MV-4-11 (cell line): ENCODE measurements at regions not wholly inside any gene's neighbourhood (a gene's known extent, or its start where the extent isn't known, plus 50 kb on each side); places are given as distances from the start of the nearest gene placed in this dataset.

Experiments
- DNase-seq: peaks from one replicate; lab custom pipeline; 2025; lab: John Stamatoyannopoulos, UW

DNA sequence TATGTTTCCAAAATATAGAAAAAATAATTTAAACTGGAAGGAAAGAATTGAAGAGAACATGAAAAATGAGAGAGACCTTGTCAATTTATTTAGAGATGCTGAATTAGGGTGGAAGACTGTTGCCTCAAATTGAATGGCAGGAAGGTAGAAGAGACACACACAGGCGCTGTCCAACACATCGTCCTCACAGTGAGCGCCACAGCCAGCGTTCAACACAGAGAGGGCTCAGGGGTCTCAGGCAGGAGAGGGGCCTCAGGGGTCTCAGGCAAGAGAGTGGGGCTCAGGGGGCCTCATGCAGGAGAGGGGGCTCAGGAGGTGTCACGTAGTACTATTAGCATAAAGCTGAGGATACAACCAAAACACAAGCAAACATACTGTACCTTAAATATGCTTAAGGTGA, 65.7 kb downstream of the TMEM18 start:
- no peak for DNase-seq

DNA sequence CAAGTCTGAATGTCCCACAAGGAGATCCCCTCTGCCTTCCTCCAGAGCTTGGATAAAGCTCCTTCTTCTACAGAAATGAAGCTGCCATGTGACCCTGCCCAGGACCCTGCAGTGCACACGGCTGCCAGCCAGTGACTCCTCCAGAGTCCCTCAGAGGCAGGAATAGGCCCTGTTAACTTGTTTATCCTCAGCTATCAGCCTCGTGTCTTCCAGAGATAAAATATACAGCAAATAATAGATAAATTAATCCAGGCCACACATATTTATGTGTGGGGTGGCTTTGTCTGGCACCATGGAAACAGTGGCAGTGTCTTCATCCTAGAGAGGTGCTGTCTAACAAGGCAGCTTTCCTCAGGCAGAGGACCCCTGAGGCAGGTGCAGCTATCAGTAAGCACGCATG, 66.7 kb downstream of the TMEM18 start:
- DNase-seq: no peak

DNA sequence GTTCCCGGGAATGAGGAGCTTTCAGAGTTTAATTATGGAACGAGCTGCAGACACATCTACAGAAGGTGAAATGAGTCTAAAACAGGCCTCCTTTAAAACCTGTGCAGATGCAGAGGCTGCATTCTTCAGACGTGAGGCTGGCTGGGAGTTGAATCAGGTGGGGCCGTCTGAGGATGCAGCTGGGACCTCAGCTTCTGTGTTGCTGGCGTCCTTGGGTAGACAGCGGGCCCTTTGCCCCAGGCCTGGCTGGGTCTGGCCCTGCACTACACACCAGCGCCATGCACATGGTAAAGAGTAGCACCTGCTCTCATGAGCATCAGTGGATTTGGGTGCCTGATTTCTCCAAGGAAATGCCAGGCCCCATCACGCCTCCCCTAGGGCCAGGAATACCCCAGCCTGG, 67.3 kb downstream of the TMEM18 start:
- DNase-seq: no peak

DNA sequence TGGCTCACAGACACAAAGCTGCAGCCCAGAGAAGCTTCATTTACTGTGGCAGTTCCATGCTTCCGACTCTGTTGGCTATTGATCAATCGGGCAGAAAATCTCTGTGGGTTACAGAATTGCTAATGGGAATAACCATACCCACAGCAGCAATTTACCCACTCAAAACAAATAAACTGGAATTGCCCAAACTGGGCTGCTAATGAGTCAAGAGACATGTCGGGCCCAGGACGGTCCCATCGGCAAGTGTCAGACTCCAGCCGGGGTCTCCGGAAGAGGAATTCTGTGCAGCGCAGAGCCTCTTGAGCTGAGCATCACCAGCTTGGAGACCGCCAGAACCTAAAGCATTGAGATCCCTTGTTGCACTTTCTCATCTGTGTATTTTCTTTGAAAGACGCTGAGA, 67.8 kb downstream of the TMEM18 start:
- no peak for DNase-seq

DNA sequence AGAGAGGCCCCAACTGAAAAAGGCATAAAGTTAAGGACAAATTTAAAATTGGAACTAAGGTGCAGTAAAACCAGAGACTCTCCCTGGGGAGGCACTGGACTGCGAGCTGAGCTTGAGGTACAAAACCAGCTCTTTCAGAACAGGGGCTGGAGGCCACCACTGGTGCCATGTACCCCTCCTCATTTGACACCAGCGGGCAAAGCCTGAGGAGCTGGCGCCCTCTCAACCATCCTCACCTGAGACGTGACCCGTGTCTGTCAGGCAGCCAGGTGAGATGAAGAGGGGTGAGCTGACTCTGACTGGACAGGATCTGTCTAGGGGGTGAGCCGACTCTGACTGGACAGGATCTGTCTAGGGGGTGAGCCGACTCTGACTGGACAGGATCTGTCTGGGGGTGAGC, 68.5 kb downstream of the TMEM18 start:
- no peak for DNase-seq

DNA sequence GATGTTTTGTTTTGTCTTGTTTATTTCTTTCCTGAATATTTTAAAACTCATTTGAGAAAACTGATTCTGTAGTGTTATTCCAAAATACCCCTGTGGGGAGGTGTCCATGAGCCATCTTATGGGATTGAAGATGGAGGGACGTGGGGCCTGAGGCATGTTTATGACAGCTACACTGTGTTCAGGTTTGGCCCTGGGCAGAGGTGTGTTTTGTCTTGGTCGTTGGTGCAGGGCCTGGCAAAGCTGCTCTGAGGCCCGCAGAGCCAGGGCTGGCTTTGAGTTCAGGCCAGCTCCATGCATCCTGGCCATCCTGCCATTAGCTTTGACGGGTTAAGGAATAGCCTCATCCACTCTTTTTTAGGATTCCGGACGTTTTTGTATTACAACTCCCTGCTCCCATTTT, 68.9 kb downstream of the TMEM18 start:
- no peak for DNase-seq

DNA sequence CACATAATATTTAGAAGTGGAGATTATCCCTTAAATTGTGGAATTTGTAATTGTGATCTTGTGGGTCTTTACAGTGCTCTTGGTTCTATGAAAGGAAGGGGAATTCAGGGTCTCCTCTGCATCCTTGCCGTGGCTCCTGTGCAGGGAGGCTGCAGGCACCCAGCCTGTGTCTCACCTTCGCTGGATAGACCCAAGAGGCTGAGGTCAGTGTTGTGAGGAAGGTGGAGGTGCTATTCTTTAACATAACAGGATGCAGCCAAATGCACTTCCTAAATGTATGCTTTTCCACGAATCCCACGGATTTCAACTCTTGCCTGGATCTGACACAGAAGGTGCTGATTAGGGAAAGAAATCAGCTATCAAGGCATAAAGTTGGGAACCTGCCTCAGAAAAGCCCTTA, 69.5 kb downstream of the TMEM18 start:
- no peak for DNase-seq

DNA sequence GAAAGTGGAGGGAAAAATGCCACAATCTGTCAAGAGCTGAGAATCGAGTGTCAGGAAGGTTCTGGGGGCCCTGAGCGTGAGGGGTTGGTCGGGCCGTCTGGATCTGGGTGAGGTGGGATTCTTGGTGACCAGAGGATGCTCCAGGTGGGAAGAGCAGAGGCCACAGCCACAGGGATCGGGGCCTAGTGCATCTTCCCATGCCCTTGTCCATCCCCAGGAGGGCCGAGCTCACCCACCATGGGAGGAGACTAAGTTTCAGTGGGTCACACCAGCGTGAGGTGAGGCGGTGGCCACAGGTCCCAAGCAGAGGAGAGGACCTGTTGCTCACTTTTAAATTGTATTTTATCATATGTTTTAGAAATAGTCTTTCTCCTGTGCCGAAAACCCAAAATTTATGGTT, 70.0 kb downstream of the TMEM18 start:
- no peak for DNase-seq

DNA sequence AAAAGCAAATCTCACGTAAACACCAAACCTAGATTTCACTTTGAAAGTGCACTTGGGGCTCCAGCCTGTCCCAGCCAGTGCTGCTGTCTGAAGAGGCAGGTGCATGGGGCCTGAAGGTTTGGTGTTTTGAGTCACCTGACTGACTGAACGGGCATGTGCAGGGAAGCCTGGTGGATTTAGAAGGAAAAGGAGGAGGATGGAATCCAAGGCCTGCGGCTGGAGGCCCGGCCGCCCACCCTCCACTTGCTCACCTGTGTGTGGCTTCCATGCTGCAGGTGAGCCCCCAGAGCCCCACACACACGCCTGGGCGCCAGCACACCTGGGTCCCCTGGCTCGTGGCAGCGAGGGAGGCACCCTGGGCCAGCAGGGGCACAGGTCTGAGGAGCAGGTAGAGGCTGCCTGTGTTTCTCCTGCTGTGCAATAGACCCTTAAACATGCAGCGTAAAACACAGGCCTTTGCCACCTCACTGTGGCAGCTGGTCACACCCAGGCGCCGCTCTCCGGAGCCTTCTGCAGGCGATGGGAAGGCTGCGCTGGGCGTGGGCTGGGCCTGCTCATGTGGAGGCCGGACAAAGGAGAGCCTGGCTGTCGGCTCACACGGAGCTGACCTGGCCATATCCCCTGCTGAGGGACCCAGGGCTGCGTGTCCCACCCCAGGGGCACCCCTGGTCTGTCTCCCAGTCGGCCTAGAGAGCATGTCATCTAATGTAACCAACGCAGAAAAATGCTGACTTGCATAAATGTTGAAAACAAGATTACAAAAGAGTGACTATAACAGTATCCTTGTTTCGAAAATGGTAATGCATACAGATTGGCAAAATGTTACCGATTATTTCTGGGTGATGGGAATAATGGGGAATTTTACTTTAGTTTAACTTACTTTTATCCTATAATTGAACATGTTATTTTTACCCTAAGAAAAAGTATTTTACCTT, 71.3 kb downstream of the TMEM18 start:
- DNase-seq: no peak

DNA sequence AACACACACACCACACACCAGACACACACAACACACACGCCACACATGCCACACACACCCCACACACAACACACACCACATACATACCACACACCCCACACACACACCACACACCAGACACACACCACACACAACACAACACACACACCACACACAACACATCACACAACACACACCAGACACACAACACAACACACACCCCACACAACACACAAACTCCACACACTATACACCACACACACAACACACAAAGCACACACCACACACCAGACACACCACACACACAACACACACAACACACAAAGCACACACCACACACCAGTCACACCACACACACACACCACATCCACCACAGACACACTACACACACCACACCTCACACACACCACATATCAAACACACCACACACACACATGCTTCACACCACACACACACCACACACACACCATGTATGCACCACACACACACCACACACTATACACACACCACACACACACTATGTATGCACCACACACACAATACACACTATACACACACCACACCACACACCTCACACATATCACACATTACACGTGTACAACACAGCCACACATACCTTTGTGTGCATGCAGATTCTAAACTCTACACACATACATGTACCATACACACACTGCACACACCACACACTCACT, 72.2 kb downstream of the TMEM18 start:
- no peak for DNase-seq

DNA sequence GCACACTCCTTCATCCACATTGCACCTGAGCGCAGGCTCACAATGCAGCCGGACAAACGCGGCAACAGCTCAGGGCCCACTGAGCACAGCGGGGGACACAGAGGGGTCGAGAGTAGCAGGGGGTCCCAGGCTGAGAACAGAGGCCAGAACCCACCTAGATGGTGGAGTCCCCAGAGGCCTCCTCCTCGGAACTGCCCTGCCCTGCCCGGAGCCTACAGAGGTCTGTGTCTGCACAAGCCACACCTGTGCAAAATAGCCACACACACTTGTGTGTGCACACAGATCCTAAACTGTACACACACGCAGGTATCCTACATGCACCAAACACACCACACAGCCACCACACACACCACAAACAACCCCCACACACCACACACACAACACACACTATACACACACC, 72.8 kb downstream of the TMEM18 start:
- DNase-seq: no peak

DNA sequence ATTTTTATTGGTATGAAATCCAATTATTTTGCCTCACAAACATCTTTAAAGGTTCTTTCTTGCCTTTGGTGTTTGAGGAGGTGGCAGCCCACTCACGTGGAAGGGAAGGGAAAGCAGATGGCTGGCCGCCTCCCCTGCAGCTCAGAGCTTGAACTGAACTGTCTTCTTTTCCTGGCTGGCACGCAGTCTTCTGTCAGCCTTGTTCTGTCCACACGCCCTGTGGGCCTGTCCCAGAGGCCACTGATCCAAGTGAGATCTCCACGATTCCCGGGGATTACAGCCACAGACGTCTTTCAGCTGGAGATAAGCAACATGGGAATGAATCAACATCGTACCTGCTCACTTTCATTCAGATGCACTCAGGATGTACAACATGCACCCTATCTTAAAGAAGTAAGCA, 73.3 kb downstream of the TMEM18 start:
- DNase-seq: no peak

DNA sequence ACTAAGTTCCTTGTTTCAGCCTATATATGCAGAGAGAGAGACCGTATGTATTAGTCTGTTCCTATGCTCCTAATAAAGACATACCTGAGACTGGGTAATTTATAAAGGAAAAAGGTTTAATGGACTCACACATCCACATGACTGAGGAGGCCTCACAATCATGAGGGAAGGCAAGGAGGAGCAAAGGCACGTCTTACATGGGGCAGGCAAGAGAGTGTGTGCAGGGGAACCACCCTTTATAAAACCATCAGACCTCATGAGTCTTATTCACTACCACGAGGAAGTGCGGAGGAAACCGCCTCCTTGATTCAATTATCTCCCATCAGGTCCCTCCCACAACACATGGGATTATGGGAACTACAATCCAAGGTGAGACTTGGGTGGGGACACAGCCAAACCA, 73.8 kb downstream of the TMEM18 start:
- no peak for DNase-seq

DNA sequence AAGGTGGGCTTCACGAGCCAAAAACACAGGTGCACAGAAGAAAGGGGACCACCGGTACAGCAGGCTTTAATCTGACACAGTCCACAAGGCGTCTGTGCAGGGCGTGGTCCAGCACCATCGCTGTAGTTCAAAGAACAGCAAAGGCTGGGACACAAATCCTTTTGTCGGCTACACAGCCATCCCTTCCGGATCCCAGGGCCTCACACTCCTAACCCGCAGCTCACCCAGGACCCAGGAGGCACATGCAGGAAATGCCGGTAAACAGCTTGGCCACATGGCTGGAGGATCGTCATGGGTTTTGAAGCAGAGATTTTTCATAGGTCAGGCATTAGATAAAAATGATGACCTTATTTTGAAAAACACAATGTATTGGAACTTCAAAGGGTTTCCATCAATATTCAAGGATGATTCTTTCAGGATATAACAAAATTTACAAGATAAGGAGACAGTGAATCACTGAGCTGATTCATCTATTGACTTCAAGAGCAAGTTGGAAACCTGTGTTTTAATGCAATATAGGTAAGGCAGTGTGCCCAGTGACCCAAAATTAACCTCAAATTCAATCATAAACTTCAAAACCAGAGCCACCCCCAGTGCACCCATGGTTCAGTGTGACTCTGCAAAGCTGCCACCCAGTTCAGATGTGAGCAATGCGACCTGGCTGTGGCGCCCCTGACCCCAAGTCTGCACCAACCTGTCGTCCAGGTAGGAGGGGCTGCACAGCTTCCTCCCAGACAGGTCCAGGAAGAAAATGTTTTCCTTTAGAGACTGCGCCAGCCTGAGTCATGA, 74.4 kb downstream of the TMEM18 start:
- no peak for DNase-seq

DNA sequence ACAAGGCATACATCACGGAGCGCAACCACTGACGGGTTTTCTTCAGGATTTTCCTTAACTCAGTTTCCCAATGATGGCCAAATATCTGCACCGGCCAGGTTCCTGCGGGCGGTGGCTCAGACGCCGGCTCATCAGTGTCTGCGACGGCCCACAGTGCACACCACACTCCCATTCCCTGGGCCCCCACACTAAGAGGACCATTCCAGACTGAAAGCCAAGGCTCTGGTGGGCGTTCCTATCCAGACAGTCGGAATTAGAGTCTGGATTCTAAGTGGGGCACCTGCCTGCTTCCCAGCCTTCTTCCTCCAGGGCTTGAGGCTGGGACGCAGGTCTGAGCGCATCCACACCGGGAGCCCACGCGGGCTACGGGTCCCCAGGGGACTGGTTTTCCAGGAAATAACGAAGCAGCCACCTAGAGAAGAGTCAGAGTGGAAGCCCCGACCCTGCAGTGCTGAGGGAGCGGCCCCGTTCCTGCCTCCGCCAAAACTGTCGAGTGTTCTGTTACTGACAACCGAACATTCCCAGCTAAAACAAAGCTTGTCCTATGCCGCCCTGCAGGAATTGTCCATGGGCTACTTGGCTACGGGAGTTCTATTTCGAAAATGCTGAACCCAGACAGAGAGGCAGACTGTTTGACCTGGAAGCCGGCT, 75.3 kb downstream of the TMEM18 start:
- DNase-seq: no peak

DNA sequence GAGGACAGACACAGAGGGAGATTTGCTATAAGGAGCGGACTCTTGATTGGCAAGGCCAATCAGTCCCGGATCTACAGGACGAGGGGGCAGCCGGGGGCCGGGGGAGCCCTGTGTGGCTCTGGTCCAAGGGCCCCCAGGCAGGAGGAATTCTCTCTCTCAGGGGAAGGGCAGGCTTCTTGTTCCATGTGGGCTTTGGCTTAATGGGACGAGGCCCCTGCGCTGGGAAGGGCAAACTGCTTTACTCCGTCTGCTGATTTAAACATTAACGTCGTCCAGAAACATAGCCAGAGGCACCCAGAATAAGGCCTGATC, 75.9 kb downstream of the TMEM18 start:
- no peak for DNase-seq

DNA sequence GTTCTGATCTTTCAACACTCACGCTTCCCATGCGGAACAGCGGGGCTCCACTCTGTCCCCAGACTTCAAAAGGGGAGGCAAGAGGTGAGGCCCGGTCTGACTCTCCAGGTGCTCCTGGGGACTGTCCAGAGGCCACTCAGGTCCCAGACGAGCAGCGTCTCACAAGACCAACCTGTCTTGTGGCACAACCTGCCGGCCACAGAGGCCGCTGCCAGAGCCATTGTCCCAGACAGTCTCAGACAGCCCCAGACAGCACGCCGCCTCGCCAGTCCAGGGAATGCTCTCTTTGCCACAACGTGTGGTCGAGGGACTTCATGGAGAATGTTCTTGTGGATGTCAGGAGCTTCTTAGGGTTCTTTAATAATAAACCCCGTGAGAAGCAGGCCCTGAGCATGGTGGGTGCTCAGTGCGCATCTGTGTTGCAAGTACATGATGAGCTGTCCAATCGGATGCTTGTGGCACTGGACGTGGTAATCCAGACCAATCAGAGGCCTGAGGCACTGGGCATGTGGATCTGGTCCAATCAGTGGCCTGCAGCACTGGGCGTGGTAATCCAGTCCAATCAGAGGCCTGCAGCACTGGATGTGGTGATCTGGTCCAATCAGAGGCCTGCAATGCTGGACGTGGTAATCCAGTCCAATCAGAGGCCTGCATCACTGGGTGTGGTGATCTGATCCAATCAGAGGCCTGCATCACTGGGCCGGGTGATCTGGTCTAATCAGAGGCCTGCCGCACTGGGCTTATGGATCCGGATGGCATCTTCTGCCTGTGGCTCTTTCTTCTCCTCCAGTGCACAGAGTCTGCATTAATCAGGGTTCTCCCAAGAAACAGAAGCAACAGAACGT, 76.4 kb downstream of the TMEM18 start:
- no peak for DNase-seq

DNA sequence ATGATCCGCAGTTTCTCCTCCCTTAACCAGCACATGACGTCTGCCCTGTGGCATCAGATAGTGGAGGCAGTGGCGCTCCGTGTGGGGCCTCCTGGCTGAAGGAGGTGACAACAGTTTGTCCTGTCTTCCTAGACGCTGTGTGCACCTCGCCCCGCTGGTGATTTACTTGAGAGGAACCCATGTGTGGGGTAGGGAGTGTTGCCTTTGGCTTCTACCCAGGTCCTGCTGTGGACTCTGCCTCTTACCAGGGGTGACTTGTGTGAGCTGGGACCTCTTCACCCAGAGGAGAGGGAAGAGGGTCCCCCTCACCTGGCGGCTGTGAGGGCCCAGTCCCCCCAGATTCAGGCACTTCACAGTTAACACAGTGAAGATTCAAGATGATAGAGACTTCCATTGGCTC, 77.6 kb downstream of the TMEM18 start:
- no peak for DNase-seq

DNA sequence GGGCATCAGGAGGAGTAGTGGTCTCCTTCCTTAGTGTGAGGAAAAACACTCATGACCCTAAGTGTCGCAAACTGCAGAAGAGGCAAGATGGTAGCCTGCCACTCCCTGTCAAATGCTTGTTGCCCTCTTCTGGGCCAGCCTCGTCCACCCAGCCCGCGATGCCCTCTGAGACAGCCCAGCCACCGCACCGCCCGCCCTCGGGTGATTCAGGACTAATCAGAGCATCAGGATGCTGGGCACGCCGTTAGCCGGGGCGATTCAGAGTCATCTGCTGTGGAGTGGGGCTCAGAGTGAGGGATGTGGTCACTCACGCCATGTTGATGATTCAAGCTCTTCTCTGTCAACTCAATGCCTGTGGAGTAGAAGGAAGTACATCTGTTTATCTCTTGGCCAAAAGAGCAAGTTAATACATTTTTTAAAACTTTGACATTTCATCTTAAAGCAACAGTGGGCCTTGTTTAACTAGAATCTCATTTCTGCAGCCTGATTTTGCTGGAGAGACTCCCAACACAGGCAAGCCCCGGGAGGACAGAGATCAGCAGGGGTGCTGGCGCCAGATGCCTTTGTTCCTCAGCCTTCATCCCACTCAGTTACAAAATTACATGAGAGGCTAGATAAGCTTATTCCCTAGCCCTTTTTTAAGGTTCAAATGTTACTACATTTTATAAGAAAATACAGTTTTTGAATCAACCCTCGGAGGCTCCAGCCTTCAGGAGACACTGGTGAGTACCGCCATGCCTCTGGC, 79.0 kb downstream of the TMEM18 start:
- DNase-seq: no peak

DNA sequence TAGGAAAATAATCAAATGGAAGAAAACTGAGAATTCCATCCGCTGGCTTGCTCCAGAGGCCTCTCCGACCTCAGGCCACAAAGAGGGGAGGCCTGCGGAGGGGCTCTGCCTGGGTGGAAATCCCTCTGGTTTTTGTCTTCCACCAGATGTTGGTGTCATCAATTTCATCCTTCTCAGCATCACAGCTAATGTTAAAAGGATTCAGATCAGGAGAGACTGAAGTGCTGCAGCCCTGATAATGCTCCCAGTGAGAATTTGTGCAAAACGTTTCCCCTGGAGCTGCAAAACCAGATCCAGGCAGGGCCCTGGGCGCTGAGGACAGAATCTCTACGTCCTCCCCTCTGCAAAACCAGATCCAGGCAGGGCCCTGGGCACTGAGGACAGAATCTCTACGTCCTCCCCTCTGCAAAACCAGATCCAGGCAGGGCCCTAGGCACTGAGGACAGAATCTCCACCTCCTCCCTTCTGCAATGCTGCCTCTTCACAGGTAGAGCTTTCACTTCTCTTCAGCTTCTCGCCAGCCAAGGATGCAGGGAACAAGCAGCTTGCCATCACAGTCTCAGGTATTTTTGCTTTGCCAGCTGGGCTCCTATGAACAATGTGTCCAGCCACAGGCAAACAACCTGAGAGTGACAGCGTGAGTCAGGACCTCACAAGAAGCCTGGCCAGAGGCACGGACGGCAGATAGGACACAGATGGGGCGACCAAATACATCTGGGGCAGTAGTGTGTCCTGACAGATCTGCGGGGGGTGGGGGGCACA, 81.2 kb downstream of the TMEM18 start:
- DNase-seq: no peak
